GM12878 (cell line): ENCODE measurements at regions not wholly inside any gene's neighbourhood (a gene's known extent, or its start where the extent isn't known, plus 50 kb on each side); places are given as distances from the start of the nearest gene placed in this dataset.

Experiments used
- ATAC-seq: fragments of 200-7000 bp; cut with Tn5 transposase; 3 replicates; pipeline ENCODE4 v1.9.1; 2020; ENCODE audit warnings: mild to moderate bottlenecking, moderate library complexity
- BruUV-seq: library from RNA; stranded (reverse); fragments of 400-500 nt; replicated peaks from 2 replicates; lab custom pipeline; 2021; lab: Mats Ljungman, UMichigan
- CTCF ChIA-PET: fragments of 300-600 bp; sonication (Branson Sonifier 250); formaldehyde crosslinking; extraction: SDS; loops from one replicate; lab custom pipeline; 2021; ENCODE audit warnings: inconsistent platforms; lab: Yijun Ruan, JAX
- POLR2A ChIA-PET: fragments of 350-600 bp; formaldehyde crosslinking; extraction: SDS; loops from one replicate; lab custom pipeline; 2021; ENCODE audit warnings: inconsistent platforms; lab: Charles Lee
- RAD21 ChIA-PET: fragments of 300-600 bp; sonication (Branson Sonifier 250); formaldehyde crosslinking; loops from one replicate; lab custom pipeline; 2023; ENCODE audit warnings: antibody characterized with exemption; ENCODE audit not compliant: unreplicated experiment; lab: Charles Lee
- SMC1A ChIA-PET: fragments of 300-600 bp; sonication (Branson Sonifier 250); formaldehyde crosslinking; loops from one replicate; lab custom pipeline; 2023; ENCODE audit not compliant: unreplicated experiment, uncharacterized antibody; lab: Charles Lee
- DNase-seq: peaks from one replicate; pipeline ENCODE4 v3.0.0-alpha.2; 2011; ENCODE audit warnings: low read depth, low spot score
- FAIRE-seq: peaks from 3 replicates; lab custom pipeline; 2011; peaks lifted over from hg19 to GRCh38; lab: Jason Lieb, UNC
- H2AFZ ChIP-seq: 2 replicates; pipeline ENCODE4 v1.6.0; 2011; ENCODE audit warnings: low read depth, low read length, control low read depth; ENCODE audit not compliant: control insufficient read depth
- H3K27ac ChIP-seq: 2 replicates; pipeline ENCODE4 v1.5.1; 2011; ENCODE audit warnings: control low read depth; ENCODE audit not compliant: control insufficient read depth, insufficient read depth
- H3K27me3 ChIP-seq, 2 experiments: replicated peaks in 1 of 2; 2 replicates each; pipeline versions ENCODE4 v1.6.0 to v1.6.1; 2011; ENCODE audit warnings: low read length in 1 of 2; ENCODE audit not compliant: control insufficient read depth in 2 of 2, insufficient read depth in 2 of 2
- H3K36me3 ChIP-seq, 2 experiments: 2 replicates each; pipeline ENCODE4 v1.5.1; 2011; ENCODE audit warnings: low read length in 1 of 2; ENCODE audit not compliant: control insufficient read depth in 2 of 2, insufficient read depth in 2 of 2
- H3K4me1 ChIP-seq: 2 replicates; pipeline ENCODE4 v1.6.1; 2011; ENCODE audit warnings: mild to moderate bottlenecking, low read length, moderate library complexity, mixed read lengths; ENCODE audit not compliant: control insufficient read depth, insufficient read depth
- H3K4me2 ChIP-seq: 2 replicates; pipeline ENCODE4 v1.6.0; 2011; ENCODE audit warnings: control low read depth; ENCODE audit not compliant: control insufficient read depth, insufficient read depth
- H3K4me3 ChIP-seq: fragments of 200-600 bp; sonication (generic); 2 replicates; pipeline ENCODE4 v1.5.1; 2016
- H3K79me2 ChIP-seq: 2 replicates; pipeline ENCODE4 v1.6.0; 2011; ENCODE audit warnings: low read length; ENCODE audit not compliant: control insufficient read depth, insufficient read depth
- H3K9ac ChIP-seq: 2 replicates; pipeline ENCODE4 v1.8.0; 2011; ENCODE audit warnings: low read length, control low read depth, mixed read lengths; ENCODE audit not compliant: control insufficient read depth, insufficient read depth
- H3K9me3 ChIP-seq: replicated peaks from 3 replicates; pipeline ENCODE4 v1.5.1; 2011; ENCODE audit warnings: mild to moderate bottlenecking, low read length; ENCODE audit not compliant: control insufficient read depth, insufficient read depth
- H4K20me1 ChIP-seq: 2 replicates; pipeline ENCODE4 v1.6.0; 2011; ENCODE audit not compliant: control insufficient read depth, insufficient read depth
- BACH1 ChIP-seq: fragments of 450-650 bp; IDR thresholded peaks from 2 replicates; pipeline ENCODE4 v1.6.1; 2017; ENCODE audit warnings: mild to moderate bottlenecking, borderline replicate concordance
- CREM ChIP-seq: IDR thresholded peaks from 2 replicates; pipeline ENCODE4 v1.6.1; 2014; ENCODE audit warnings: antibody characterized with exemption, low read depth
- EGR1 ChIP-seq, 2 experiments: IDR thresholded peaks; 1 replicate in 1 of 2; 2 replicates in 1 of 2; pipeline ENCODE4 v1.6.1; 2011 to 2012; ENCODE audit warnings: low read depth in 2 of 2, low read length in 2 of 2, borderline replicate concordance in 1 of 2, mild to moderate bottlenecking in 1 of 2, moderate library complexity in 1 of 2
- IRF5 ChIP-seq: fragments of 450-650 bp; IDR thresholded peaks from 2 replicates; pipeline ENCODE4 v1.6.1; 2017; ENCODE audit warnings: borderline replicate concordance
- LARP7 ChIP-seq: fragments of 450-650 bp; IDR thresholded peaks from 2 replicates; pipeline ENCODE4 v1.6.1; 2017; ENCODE audit warnings: mild to moderate bottlenecking
- MEF2A ChIP-seq: IDR thresholded peaks from 2 replicates; pipeline ENCODE4 v1.6.1; 2011; ENCODE audit warnings: low read depth, mild to moderate bottlenecking, low read length, moderate library complexity; ENCODE audit not compliant: insufficient read depth
- NFIC ChIP-seq: IDR thresholded peaks from 2 replicates; pipeline ENCODE4 v1.6.1; 2012; ENCODE audit warnings: low read depth, mild to moderate bottlenecking, inconsistent platforms, low read length, moderate library complexity
- NR2C2 ChIP-seq: IDR thresholded peaks from 2 replicates; pipeline ENCODE4 v1.6.1; 2011; ENCODE audit warnings: borderline replicate concordance, low read depth; ENCODE audit not compliant: control insufficient read depth, insufficient read length
- POLR2AphosphoS5 ChIP-seq: IDR thresholded peaks from 2 replicates; pipeline ENCODE4 v1.6.1; 2011; ENCODE audit warnings: mild to moderate bottlenecking, low read length, inconsistent platforms
- POU2F2 ChIP-seq: IDR thresholded peaks from 3 replicates; pipeline ENCODE4 v1.6.1; 2011; ENCODE audit warnings: low read depth, mild to moderate bottlenecking, low read length, borderline replicate concordance
- RB1 ChIP-seq: fragments of 450-650 bp; formaldehyde crosslinking; IDR thresholded peaks from 2 replicates; pipeline ENCODE4 v1.6.1; 2017; ENCODE audit warnings: mild to moderate bottlenecking, borderline replicate concordance
- REST ChIP-seq: IDR thresholded peaks from 2 replicates; pipeline ENCODE4 v1.6.1; 2012; ENCODE audit warnings: mild to moderate bottlenecking, low read depth, low read length
- RFX5 ChIP-seq: IDR thresholded peaks from 2 replicates; pipeline ENCODE4 v1.6.1; 2011; ENCODE audit warnings: low read depth, low read length, improper control_type of control experiment
- TCF7 ChIP-seq: IDR thresholded peaks from 2 replicates; pipeline ENCODE4 v1.6.1; 2014; ENCODE audit warnings: antibody characterized with exemption, borderline replicate concordance
- WGBS: methylation state at CpG from one replicate; pipeline ENCODE4 v1.1.6; 2016; ENCODE audit warnings: low lambda C conversion rate; ENCODE audit not compliant: insufficient replicate concordance, insufficient coverage; ENCODE audit errors: missing lambda C conversion rate; 5-methylcytosine and 5-hydroxymethylcytosine counted together
- in situ Hi-C: fragments of 300-500 bp; cut with MboI; formaldehyde crosslinking; loops from 9 replicates; pipeline ENCODE4 v1.14.3; 2018; ENCODE audit warnings: mixed read lengths
- intact Hi-C: fragments of 100-400 bp; cut with micrococcal nuclease; formaldehyde crosslinking; loops from one replicate; pipeline ENCODE4 v1.14.2; 2022; ENCODE audit not compliant: unreplicated experiment

GRCh38 chr12:46602474-46602873 lies 223.3 kb downstream of the SLC38A4 start:
- no peak overlapping the region for H3K4me2 ChIP-seq
- no peak for FAIRE-seq
- ChIA-PET SMC1A (no interaction called here), POLR2A (interaction anchor here (0.6 kb wide), 2 partner anchors 17 to 396 kb away, joined by 3 read pairs; no protein-coding TSS in a partner anchor), CTCF (interaction anchor here (1.6 kb wide), 1 partner anchor 10 kb away, joined by 3 read pairs; no protein-coding TSS in a partner anchor), RAD21 (no interaction called here)
- no peak overlapping the region for H3K27ac ChIP-seq
- DNase-seq: no peak
- no peaks in the 10 kb centered on the region for H3K4me1 ChIP-seq
- no TSS peak for BruUV-seq
- no peak overlapping the region for H2AFZ ChIP-seq
- no peaks in the 10 kb centered on the region for H3K27me3 ChIP-seq
- in situ Hi-C loops: no loop called here
- intact Hi-C loops: no loop called here
- no peak overlapping the region for H3K9ac ChIP-seq
- TF ChIP-seq IRF5 (no peak), NR2C2 (no peak), POU2F2 (no peak), RB1 (no peak), CREM (no peak), BACH1 (no peak), MEF2A (no peak), NFIC (no peak), RFX5 (no peak), TCF7 (no peak), REST (no peak), POLR2AphosphoS5 (no peak), LARP7 (no peak), EGR1 (IDR thresholded peaks at IDR 0.05; ENCODE audit: borderline replicate concordance in 1 of 2, low read depth in 2 of 2, low read length in 2 of 2) (no peak)
- no peaks in the 10 kb centered on the region for H3K79me2 ChIP-seq
- H3K4me3 ChIP-seq: no peak overlapping the region
- no peak for ATAC-seq
- 0% methylated on average over 1 of the region's 1 CpG for WGBS
- H3K36me3 ChIP-seq: no peaks in the 10 kb centered on the region; a peak in 1 of 4 replicates
- no peaks in the 10 kb centered on the region; the same call in 1 of the 3 replicates for H3K9me3 ChIP-seq
- no peaks in the 10 kb centered on the region for H4K20me1 ChIP-seq
